Testis (tissue), 2 donors: ENCODE measurements at regions not wholly inside any gene's neighbourhood (a gene's known extent, or its start where the extent isn't known, plus 50 kb on each side); places are given as distances from the start of the nearest gene placed in this dataset.

Experiments
- CTCF ChIP-seq, 3 experiments: fragments of 450-650 bp in 2 of 3; fragments of 200-600 bp in 1 of 3; sonication (generic) in 1 of 3; IDR thresholded peaks; one replicate each; pipeline ENCODE4 v1.5.1; 2016 to 2019; ENCODE audit warnings: antibody characterized with exemption in 3 of 3, mild to moderate bottlenecking in 2 of 3, moderate library complexity in 1 of 3
- POLR2A ChIP-seq: fragments of 450-650 bp; IDR thresholded peaks from one replicate; pipeline ENCODE4 v1.6.1; 2017; ENCODE audit warnings: antibody characterized with exemption, mild to moderate bottlenecking, moderate library complexity

- TF ChIP-seq CTCF (IDR thresholded peaks at IDR 0.05) (no peak), POLR2A (no peak)
These were observed 124.6 kb upstream of the ACSL4 start for GRCh38 chrX:109857584-109858228.
